K562 (cell line): ENCODE measurements at regions not wholly inside any gene's neighbourhood (a gene's known extent, or its start where the extent isn't known, plus 50 kb on each side); places are given as distances from the start of the nearest gene placed in this dataset.

Experiments
- NONO ChIP-seq, 2 experiments: fragments of 200-400 bp in 1 of 2; fragments of 450-650 bp in 1 of 2; formaldehyde crosslinking in 1 of 2; IDR thresholded peaks; 2 replicates each; pipeline ENCODE4 v1.6.1; 2017; ENCODE audit warnings: low read depth in 2 of 2, mild to moderate bottlenecking in 2 of 2, moderate library complexity in 2 of 2, low read length in 1 of 2
- TBP ChIP-seq: optimal IDR thresholded peaks from 2 replicates; pipeline ENCODE3; 2011; ENCODE audit warnings: low read depth, low read length, improper control_type of control experiment
- TEAD1 ChIP-seq, 2 experiments: fragments of 450-650 bp in 1 of 2; sonication (generic) in 1 of 2; formaldehyde crosslinking; IDR thresholded peaks; 2 replicates each; pipeline versions ENCODE4 v1.4.0 to v1.8.0; 2020 to 2022; ENCODE audit warnings: mild to moderate bottlenecking in 2 of 2, missing genetic modification reagents in 1 of 2
- ZNF609 ChIP-seq: sonication (generic); formaldehyde crosslinking; IDR thresholded peaks from 2 replicates; pipeline ENCODE4 v1.8.1; 2023; ENCODE audit warnings: missing genetic modification reagents, mild to moderate bottlenecking, borderline replicate concordance
- TF ChIP-seq, protein P1 (sequence below): fragments of 450-650 bp; IDR thresholded peaks from 2 replicates; pipeline ENCODE4 v1.6.1; 2017; ENCODE audit warnings: antibody characterized with exemption, mild to moderate bottlenecking

- TF ChIP-seq ZNF609 (no peak), NONO (IDR thresholded peaks at IDR 0.05; ENCODE audit: low read depth in 2 of 2, low read length in 1 of 2) (no peak), TBP (no peak), TEAD1 (CRISPR knock-in tag; IDR thresholded peaks at IDR 0.05) (no peak)
- TF ChIP-seq, protein P1, sequence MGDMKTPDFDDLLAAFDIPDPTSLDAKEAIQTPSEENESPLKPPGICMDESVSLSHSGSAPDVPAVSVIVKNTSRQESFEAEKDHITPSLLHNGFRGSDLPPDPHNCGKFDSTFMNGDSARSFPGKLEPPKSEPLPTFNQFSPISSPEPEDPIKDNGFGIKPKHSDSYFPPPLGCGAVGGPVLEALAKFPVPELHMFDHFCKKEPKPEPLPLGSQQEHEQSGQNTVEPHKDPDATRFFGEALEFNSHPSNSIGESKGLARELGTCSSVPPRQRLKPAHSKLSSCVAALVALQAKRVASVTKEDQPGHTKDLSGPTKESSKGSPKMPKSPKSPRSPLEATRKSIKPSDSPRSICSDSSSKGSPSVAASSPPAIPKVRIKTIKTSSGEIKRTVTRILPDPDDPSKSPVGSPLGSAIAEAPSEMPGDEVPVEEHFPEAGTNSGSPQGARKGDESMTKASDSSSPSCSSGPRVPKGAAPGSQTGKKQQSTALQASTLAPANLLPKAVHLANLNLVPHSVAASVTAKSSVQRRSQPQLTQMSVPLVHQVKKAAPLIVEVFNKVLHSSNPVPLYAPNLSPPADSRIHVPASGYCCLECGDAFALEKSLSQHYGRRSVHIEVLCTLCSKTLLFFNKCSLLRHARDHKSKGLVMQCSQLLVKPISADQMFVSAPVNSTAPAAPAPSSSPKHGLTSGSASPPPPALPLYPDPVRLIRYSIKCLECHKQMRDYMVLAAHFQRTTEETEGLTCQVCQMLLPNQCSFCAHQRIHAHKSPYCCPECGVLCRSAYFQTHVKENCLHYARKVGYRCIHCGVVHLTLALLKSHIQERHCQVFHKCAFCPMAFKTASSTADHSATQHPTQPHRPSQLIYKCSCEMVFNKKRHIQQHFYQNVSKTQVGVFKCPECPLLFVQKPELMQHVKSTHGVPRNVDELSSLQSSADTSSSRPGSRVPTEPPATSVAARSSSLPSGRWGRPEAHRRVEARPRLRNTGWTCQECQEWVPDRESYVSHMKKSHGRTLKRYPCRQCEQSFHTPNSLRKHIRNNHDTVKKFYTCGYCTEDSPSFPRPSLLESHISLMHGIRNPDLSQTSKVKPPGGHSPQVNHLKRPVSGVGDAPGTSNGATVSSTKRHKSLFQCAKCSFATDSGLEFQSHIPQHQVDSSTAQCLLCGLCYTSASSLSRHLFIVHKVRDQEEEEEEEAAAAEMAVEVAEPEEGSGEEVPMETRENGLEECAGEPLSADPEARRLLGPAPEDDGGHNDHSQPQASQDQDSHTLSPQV = no peak
Observed at GRCh38 chr5:125894383-125894782, 528.8 kb upstream of the GRAMD2B start (continued).
